IMR-90 (cell line): ENCODE measurements at regions not wholly inside any gene's neighbourhood (a gene's known extent, or its start where the extent isn't known, plus 50 kb on each side); places are given as distances from the start of the nearest gene placed in this dataset.

Experiments
- ATAC-seq: fragments of 200-7000 bp; cut with Tn5 transposase; 2 replicates; pipeline ENCODE4 v1.9.1; 2020; ENCODE audit warnings: low read depth, mild to moderate bottlenecking, moderate library complexity
- BruUV-seq: library from RNA; stranded (reverse); fragments of 400-500 nt; replicated peaks from 2 replicates; lab custom pipeline; 2021; lab: Mats Ljungman, UMichigan
- CTCF ChIA-PET: fragments of 300-600 bp; formaldehyde crosslinking; extraction: SDS; loops from one replicate; lab custom pipeline; 2021; ENCODE audit warnings: antibody characterized with exemption; lab: Yijun Ruan, JAX
- POLR2A ChIA-PET: fragments of 300-600 bp; sonication (Branson Sonifier 250); formaldehyde crosslinking; loops from one replicate; lab custom pipeline; 2022; ENCODE audit warnings: antibody characterized with exemption; ENCODE audit not compliant: unreplicated experiment; lab: Charles Lee
- DNase-seq: peaks from one replicate; pipeline ENCODE4 v3.0.0; 2013
- H2AFZ ChIP-seq: replicated peaks from 2 replicates; pipeline ENCODE3; 2013; ENCODE audit warnings: low read length, mild to moderate bottlenecking; ENCODE audit not compliant: poor library complexity
- H2AK5ac ChIP-seq: 2 replicates; pipeline ENCODE4 v1.6.1; 2013; ENCODE audit warnings: low read depth, low read length, inconsistent platforms
- H2AK9ac ChIP-seq: replicated peaks from 2 replicates; pipeline ENCODE3; 2013; ENCODE audit warnings: mild to moderate bottlenecking, low read depth, low read length, moderate library complexity; ENCODE audit not compliant: poor library complexity
- H2BK120ac ChIP-seq: 2 replicates; pipeline ENCODE4 v1.6.1; 2013; ENCODE audit warnings: low read depth, low read length, inconsistent platforms
- H2BK15ac ChIP-seq: 3 replicates; pipeline ENCODE4 v1.6.1; 2013; ENCODE audit warnings: low read depth, low read length, inconsistent platforms
- H2BK20ac ChIP-seq: 2 replicates; pipeline ENCODE4 v1.6.1; 2013; ENCODE audit warnings: low read depth, mild to moderate bottlenecking, inconsistent platforms, low read length, moderate library complexity
- H2BK5ac ChIP-seq: 2 replicates; pipeline ENCODE4 v1.6.1; 2013; ENCODE audit warnings: mild to moderate bottlenecking, low read depth, low read length, inconsistent platforms; ENCODE audit not compliant: poor library complexity, severe bottlenecking
- H3K14ac ChIP-seq: replicated peaks from 2 replicates; pipeline ENCODE4 v1.6.1; 2013; ENCODE audit warnings: low read depth, low read length, inconsistent platforms
- H3K18ac ChIP-seq: 2 replicates; pipeline ENCODE4 v1.6.1; 2013; ENCODE audit warnings: low read depth, low read length, control low read depth
- H3K23ac ChIP-seq: 2 replicates; pipeline ENCODE4 v1.6.1; 2013; ENCODE audit warnings: low read depth, low read length, inconsistent platforms
- H3K27ac ChIP-seq: 2 replicates; pipeline ENCODE4 v1.5.1; 2013; ENCODE audit warnings: mild to moderate bottlenecking, control low read depth, low read length; ENCODE audit not compliant: insufficient read depth
- H3K27me3 ChIP-seq: 2 replicates; pipeline ENCODE4 v1.6.1; 2013; ENCODE audit warnings: low read length; ENCODE audit not compliant: control insufficient read depth, insufficient read depth
- H3K36me3 ChIP-seq: 2 replicates; pipeline ENCODE4 v1.6.1; 2013; ENCODE audit warnings: low read length, mixed read lengths; ENCODE audit not compliant: control insufficient read depth, insufficient read depth
- H3K4ac ChIP-seq: 2 replicates; pipeline ENCODE4 v1.6.1; 2013; ENCODE audit warnings: low read depth, low read length, inconsistent platforms
- H3K4me1 ChIP-seq: 2 replicates; pipeline ENCODE4 v1.6.1; 2013; ENCODE audit warnings: low read length, mixed read lengths; ENCODE audit not compliant: control insufficient read depth, insufficient read depth
- H3K4me2 ChIP-seq: 2 replicates; pipeline ENCODE4 v1.6.1; 2013; ENCODE audit warnings: low read depth, mild to moderate bottlenecking, control low read depth, low read length, moderate library complexity
- H3K4me3 ChIP-seq: 2 replicates; pipeline ENCODE4 v1.5.1; 2013; ENCODE audit warnings: low read depth, mild to moderate bottlenecking, control low read depth, low read length, moderate library complexity; ENCODE audit not compliant: insufficient read depth
- H3K56ac ChIP-seq: 2 replicates; pipeline ENCODE4 v1.6.1; 2013; ENCODE audit warnings: low read length, inconsistent platforms; ENCODE audit not compliant: insufficient read depth; ENCODE audit errors: extremely low read depth
- H3K79me1 ChIP-seq, 2 experiments: 2 replicates each; pipeline ENCODE4 v1.6.1; 2013; ENCODE audit warnings: low read length in 2 of 2, inconsistent platforms in 1 of 2, low read depth in 1 of 2
- H3K9ac ChIP-seq: 2 replicates; pipeline ENCODE4 v1.6.1; 2013; ENCODE audit warnings: low read depth, low read length, control low read depth
- H3K9me1 ChIP-seq: 2 replicates; pipeline ENCODE4 v1.6.1; 2013; ENCODE audit warnings: low read length, inconsistent platforms; ENCODE audit not compliant: insufficient read depth
- H3K9me3 ChIP-seq: 2 replicates; pipeline ENCODE4 v1.6.1; 2013; ENCODE audit warnings: low read length; ENCODE audit not compliant: control insufficient read depth, insufficient read depth
- H4K20me1 ChIP-seq: 2 replicates; pipeline ENCODE4 v1.6.1; 2013; ENCODE audit warnings: low read length, inconsistent platforms; ENCODE audit not compliant: insufficient read depth
- H4K5ac ChIP-seq: 2 replicates; pipeline ENCODE4 v1.6.1; 2013; ENCODE audit warnings: mild to moderate bottlenecking, low read depth, low read length, control low read depth
- H4K8ac ChIP-seq, 2 experiments: 2 replicates each; pipeline ENCODE4 v1.6.1; 2013; ENCODE audit warnings: low read depth in 2 of 2, low read length in 2 of 2, control low read depth in 1 of 2, inconsistent platforms in 1 of 2
- H4K91ac ChIP-seq: 2 replicates; pipeline ENCODE4 v1.6.1; 2013; ENCODE audit warnings: low read depth, low read length, inconsistent platforms; ENCODE audit not compliant: insufficient read depth
- CHD1 ChIP-seq: IDR thresholded peaks from 2 replicates; pipeline ENCODE4 v1.6.1; 2012; ENCODE audit warnings: low read depth, low read length, improper control_type of control experiment
- MAZ ChIP-seq: IDR thresholded peaks from 2 replicates; pipeline ENCODE4 v1.6.1; 2012; ENCODE audit warnings: low read depth, mild to moderate bottlenecking, low read length, improper control_type of control experiment, moderate library complexity, borderline replicate concordance
- RFX5 ChIP-seq: IDR thresholded peaks from 2 replicates; pipeline ENCODE4 v1.8.0; 2012; ENCODE audit warnings: low read depth, mild to moderate bottlenecking, low read length, moderate library complexity
- SMC3 ChIP-seq: fragments of 150-350 bp; IDR thresholded peaks from 2 replicates; pipeline ENCODE4 v1.6.1; 2016; ENCODE audit warnings: low read depth, mild to moderate bottlenecking, antibody characterized with exemption, low read length, moderate library complexity
- USF2 ChIP-seq: fragments of 150-350 bp; IDR thresholded peaks from 2 replicates; pipeline ENCODE4 v1.6.1; 2017; ENCODE audit warnings: mild to moderate bottlenecking, antibody characterized with exemption, low read length, low read depth
- WGBS, 2 experiments: methylation state at CpG; one replicate each; pipeline versions ENCODE4 v1.1.5 to v1.1.7; 2013; ENCODE audit warnings: missing lambda C conversion rate in 2 of 2; ENCODE audit not compliant: insufficient read length in 1 of 2; ENCODE audit errors: extremely low coverage in 2 of 2; 5-methylcytosine and 5-hydroxymethylcytosine counted together
- dilution Hi-C: fragments of 300-500 bp; cut with HindIII; formaldehyde crosslinking; loops from one replicate; pipeline ENCODE4 v1.14.3; 2018; ENCODE audit warnings: low sequenced_read_pairs; ENCODE audit not compliant: unreplicated experiment
- in situ Hi-C: fragments of 300-500 bp; cut with MboI; formaldehyde crosslinking; loops from 3 replicates; pipeline ENCODE4 v1.14.3; 2019; ENCODE audit warnings: low sequenced_read_pairs, inconsistent platforms, mixed read lengths
- intact Hi-C: fragments of 100-400 bp; cut with micrococcal nuclease; formaldehyde crosslinking; loops from 2 replicates; pipeline ENCODE4 v1.10.0; 2022
- TF ChIP-seq, protein P1 (sequence below): fragments of 150-350 bp; IDR thresholded peaks from 2 replicates; pipeline ENCODE4 v1.6.1; 2016; ENCODE audit warnings: low read depth, mild to moderate bottlenecking, low read length, moderate library complexity, borderline replicate concordance

GRCh38 chr12:76634133-76634532 lies 74.6 kb upstream of the OSBPL8 start:
- 0 out of 2 replicates have a peak overlapping the region, but pooled peaks have one; percentile 16 for H2AK5ac ChIP-seq
- H3K79me1 ChIP-seq: no peaks in the 10 kb centered on the region
- no peak overlapping the region for H3K14ac ChIP-seq
- no peaks in the 10 kb centered on the region for H3K9me3 ChIP-seq
- WGBS, 2 experiments: 100% methylated on average over 2 of the region's 4 CpGs; no CpG with 5 or more reads in 1 of the 2 experiments
- no peak overlapping the region for H2AFZ ChIP-seq
- TF ChIP-seq RFX5: no peak
- no peak for TF ChIP-seq MAZ
- TF ChIP-seq SMC3: no peak
- TF ChIP-seq USF2: no peak
- TF ChIP-seq, protein P1, sequence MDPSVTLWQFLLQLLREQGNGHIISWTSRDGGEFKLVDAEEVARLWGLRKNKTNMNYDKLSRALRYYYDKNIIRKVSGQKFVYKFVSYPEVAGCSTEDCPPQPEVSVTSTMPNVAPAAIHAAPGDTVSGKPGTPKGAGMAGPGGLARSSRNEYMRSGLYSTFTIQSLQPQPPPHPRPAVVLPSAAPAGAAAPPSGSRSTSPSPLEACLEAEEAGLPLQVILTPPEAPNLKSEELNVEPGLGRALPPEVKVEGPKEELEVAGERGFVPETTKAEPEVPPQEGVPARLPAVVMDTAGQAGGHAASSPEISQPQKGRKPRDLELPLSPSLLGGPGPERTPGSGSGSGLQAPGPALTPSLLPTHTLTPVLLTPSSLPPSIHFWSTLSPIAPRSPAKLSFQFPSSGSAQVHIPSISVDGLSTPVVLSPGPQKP: no peak
- TF ChIP-seq CHD1: no peak
- ChIA-PET POLR2A (no interaction called here), CTCF (no interaction called here)
- ATAC-seq (no peak), DNase-seq (no peak)
- H2BK20ac ChIP-seq: no peak overlapping the region
- H3K27ac ChIP-seq: no peak overlapping the region
- H3K18ac ChIP-seq: no peak overlapping the region
- H2BK120ac ChIP-seq: no peak overlapping the region
- H3K23ac ChIP-seq: no peak overlapping the region
- peaks cover 11% of the 10 kb centered on the region; the same call in 1 of the 2 replicates for H3K4me1 ChIP-seq
- H2BK15ac ChIP-seq: peak overlapping the region; percentile 59; the same call in 1 of the 3 replicates
- no peak overlapping the region for H2BK5ac ChIP-seq
- in situ Hi-C loops: no loop called here
- no peak overlapping the region; a peak in 1 of 4 replicates for H4K8ac ChIP-seq
- dilution Hi-C loops: no loop called here
- no peaks in the 10 kb centered on the region for H3K36me3 ChIP-seq
- no peak overlapping the region for H2AK9ac ChIP-seq
- H3K9me1 ChIP-seq: peaks cover 11% of the 10 kb centered on the region
- H4K91ac ChIP-seq: no peak overlapping the region
- H3K4me2 ChIP-seq: no peak overlapping the region
- H4K20me1 ChIP-seq: no peaks in the 10 kb centered on the region
- no peak overlapping the region for H4K5ac ChIP-seq
- no peak overlapping the region for H3K56ac ChIP-seq
- no peak overlapping the region for H3K9ac ChIP-seq
- no peak overlapping the region for H3K4me3 ChIP-seq
- H3K4ac ChIP-seq: no peak overlapping the region
- no peaks in the 10 kb centered on the region for H3K27me3 ChIP-seq
- intact Hi-C loops: no loop called here
- no TSS peak for BruUV-seq
